ENCODE measurements at regions not wholly inside any gene's neighbourhood (a gene's known extent, or its start where the extent isn't known, plus 50 kb on each side); places are given as distances from the start of the nearest gene placed in this dataset.

- Mint-ChIP-seq H3K27me3 (ENCODE audit: insufficient read depth, unreplicated experiment) (peaks cover 8% of the 10 kb centered on the region), H3K27ac (ENCODE audit: unreplicated experiment) (no peak overlapping the region), H3K4me1 (ENCODE audit: low read depth, unreplicated experiment) (no peaks in the 10 kb centered on the region), H3K36me3 (ENCODE audit: insufficient read depth, unreplicated experiment) (no peaks in the 10 kb centered on the region), H3K9me3 (ENCODE audit: unreplicated experiment) (no peaks in the 10 kb centered on the region), H3K4me3 (ENCODE audit: unreplicated experiment) (no peak overlapping the region)
- intact Hi-C loops (cut with micrococcal nuclease; ENCODE audit: unreplicated experiment), result no loop called here
- H3K4me3 ChIP-seq (ENCODE audit: low read depth, low read length), result no peak overlapping the region
- H3K9me3 ChIP-seq, result no peaks in the 10 kb centered on the region
- no peaks in the 10 kb centered on the region for H3K27me3 ChIP-seq (replicated peaks; ENCODE audit: control insufficient read depth, insufficient read depth, low read length)
- no peak for DNase-seq
- no peaks in the 10 kb centered on the region for H3K4me1 ChIP-seq
- H3K36me3 ChIP-seq (ENCODE audit: control insufficient read depth, insufficient read depth, low read length), result no peaks in the 10 kb centered on the region
- ChIA-PET POLR2A (no interaction called here), CTCF (no interaction called here)
- no TSS peak for BruUV-seq (replicated peaks)
- TF ChIP-seq CTCF (IDR thresholded peaks at IDR 0.05; ENCODE audit: insufficient read depth in 1 of 2, low read depth in 1 of 2, low read length in 1 of 2, severe bottlenecking in 1 of 2, unreplicated experiment in 1 of 2), result no peak
Measured at GRCh38 chr3:150161011-150161410, 190.3 kb upstream of the PFN2 start.

GRCh38 chr3:150158943-150159625 lies 188.4 kb upstream of the PFN2 start:
- no peak for TF ChIP-seq CTCF (IDR thresholded peaks at IDR 0.05; ENCODE audit: insufficient read depth in 1 of 2, low read depth in 1 of 2, low read length in 1 of 2, severe bottlenecking in 1 of 2, unreplicated experiment in 1 of 2)
- CTCF ChIA-PET, result interaction anchor here (0.6 kb wide), 1 partner anchor 12 kb away, joined by 3 read pairs; no protein-coding TSS in a partner anchor
- Histone ChIP-seq H3K36me3 (ENCODE audit: control insufficient read depth, insufficient read depth, low read length) (no peaks in the 10 kb centered on the region), H3K27me3 (replicated peaks; ENCODE audit: control insufficient read depth, insufficient read depth, low read length) (no peaks in the 10 kb centered on the region), H3K4me1 (no peaks in the 10 kb centered on the region), H3K4me3 (ENCODE audit: low read depth, low read length) (no peak overlapping the region), H3K9me3 (no peaks in the 10 kb centered on the region)
- Mint-ChIP-seq H3K36me3 (ENCODE audit: insufficient read depth, unreplicated experiment) (no peaks in the 10 kb centered on the region), H3K27ac (ENCODE audit: unreplicated experiment) (no peak overlapping the region), H3K4me1 (ENCODE audit: low read depth, unreplicated experiment) (no peaks in the 10 kb centered on the region), H3K4me3 (ENCODE audit: unreplicated experiment) (no peak overlapping the region), H3K9me3 (ENCODE audit: unreplicated experiment) (no peaks in the 10 kb centered on the region), H3K27me3 (ENCODE audit: insufficient read depth, unreplicated experiment) (peaks cover 6% of the 10 kb centered on the region)
- intact Hi-C loops (cut with micrococcal nuclease; ENCODE audit: unreplicated experiment), result no loop called here
- no peak for DNase-seq
- no TSS peak for BruUV-seq (replicated peaks)
- POLR2A ChIA-PET, result no interaction called here

GRCh38 chr3:150152567-150152966 lies 181.9 kb upstream of the PFN2 start:
- Mint-ChIP-seq H3K27ac (ENCODE audit: unreplicated experiment) (no peak overlapping the region), H3K36me3 (ENCODE audit: insufficient read depth, unreplicated experiment) (no peaks in the 10 kb centered on the region), H3K4me1 (ENCODE audit: low read depth, unreplicated experiment) (peaks cover 6% of the 10 kb centered on the region), H3K27me3 (ENCODE audit: insufficient read depth, unreplicated experiment) (peaks cover 21% of the 10 kb centered on the region), H3K4me3 (ENCODE audit: unreplicated experiment) (no peak overlapping the region), H3K9me3 (ENCODE audit: unreplicated experiment) (peaks cover 9% of the 10 kb centered on the region)
- intact Hi-C loops (cut with micrococcal nuclease; ENCODE audit: unreplicated experiment), result no loop called here
- no TSS peak for BruUV-seq (replicated peaks)
- H3K27me3 ChIP-seq (replicated peaks; ENCODE audit: control insufficient read depth, insufficient read depth, low read length), result no peaks in the 10 kb centered on the region; the same call in 1 of the 2 replicates
- DNase-seq, result no peak
- CTCF ChIA-PET, result no interaction called here
- TF ChIP-seq CTCF (IDR thresholded peaks at IDR 0.05; ENCODE audit: insufficient read depth in 1 of 2, low read depth in 1 of 2, low read length in 1 of 2, severe bottlenecking in 1 of 2, unreplicated experiment in 1 of 2), result no peak
- no peaks in the 10 kb centered on the region for H3K36me3 ChIP-seq (ENCODE audit: control insufficient read depth, insufficient read depth, low read length)
- POLR2A ChIA-PET, result no interaction called here
- H3K4me1 ChIP-seq, result no peaks in the 10 kb centered on the region
- H3K9me3 ChIP-seq, result no peaks in the 10 kb centered on the region
- H3K4me3 ChIP-seq (ENCODE audit: low read depth, low read length), result no peak overlapping the region
